Endothelial cell (in vitro differentiated cells): ENCODE measurements at regions not wholly inside any gene's neighbourhood (a gene's known extent, or its start where the extent isn't known, plus 50 kb on each side); places are given as distances from the start of the nearest gene placed in this dataset.

Experiments
- DNase-seq: peaks from one replicate; pipeline ENCODE4 v3.0.0; 2021; ENCODE audit warnings: low spot score
- H3K27ac Mint-ChIP-seq: one replicate; pipeline ENCODE4 v1.8.0; 2021; ENCODE audit warnings: mixed read lengths, inconsistent platforms; ENCODE audit not compliant: unreplicated experiment
- H3K27me3 Mint-ChIP-seq: one replicate; pipeline ENCODE4 v1.8.0; 2021; ENCODE audit warnings: mild to moderate bottlenecking, moderate library complexity, mixed read lengths, inconsistent platforms; ENCODE audit not compliant: unreplicated experiment
- H3K36me3 Mint-ChIP-seq: one replicate; pipeline ENCODE4 v1.8.0; 2021; ENCODE audit warnings: mild to moderate bottlenecking, low read depth, mixed read lengths, inconsistent platforms; ENCODE audit not compliant: unreplicated experiment
- H3K4me1 Mint-ChIP-seq: one replicate; pipeline ENCODE4 v1.8.0; 2021; ENCODE audit warnings: mild to moderate bottlenecking, mixed read lengths, inconsistent platforms; ENCODE audit not compliant: unreplicated experiment
- H3K4me3 Mint-ChIP-seq: one replicate; pipeline ENCODE4 v1.8.0; 2021; ENCODE audit warnings: mild to moderate bottlenecking, mixed read lengths, inconsistent platforms; ENCODE audit not compliant: unreplicated experiment
- H3K9me3 Mint-ChIP-seq: one replicate; pipeline ENCODE4 v1.8.0; 2021; ENCODE audit warnings: mixed read lengths, inconsistent platforms; ENCODE audit not compliant: unreplicated experiment
- TF ChIP-seq, protein P1 (sequence below): fragments of 200-600 bp; sonication (generic); IDR thresholded peaks from one replicate; pipeline ENCODE4 v1.5.0; 2021; ENCODE audit warnings: antibody characterized with exemption; ENCODE audit not compliant: unreplicated experiment

DNA sequence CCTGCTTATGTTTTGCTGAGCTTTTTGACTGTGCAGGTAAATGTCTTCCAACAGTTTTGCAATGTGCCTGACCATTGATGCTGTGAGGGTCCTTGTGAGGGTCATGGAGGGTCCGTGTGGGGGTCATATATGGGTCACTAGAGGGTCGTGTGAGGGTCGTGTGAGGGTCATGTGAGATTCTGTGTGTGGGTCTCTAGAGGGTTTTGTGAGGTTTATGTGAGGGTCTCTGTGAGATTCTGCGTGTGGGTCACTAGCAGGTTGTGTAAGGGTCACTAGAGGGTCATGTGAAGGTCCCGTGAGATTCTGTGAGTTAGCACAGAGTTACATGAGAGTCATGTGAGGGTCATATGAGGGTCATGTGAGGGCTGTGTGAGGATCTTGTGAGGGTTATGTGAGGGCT lies 263.9 kb upstream of the B3GAT1 start:
- Mint-ChIP-seq H3K27me3 (peaks cover 1% of the 10 kb centered on the region), H3K9me3 (no peaks in the 10 kb centered on the region), H3K27ac (no peak overlapping the region), H3K4me3 (no peak overlapping the region), H3K4me1 (no peaks in the 10 kb centered on the region), H3K36me3 (no peaks in the 10 kb centered on the region)
- TF ChIP-seq, protein P1, sequence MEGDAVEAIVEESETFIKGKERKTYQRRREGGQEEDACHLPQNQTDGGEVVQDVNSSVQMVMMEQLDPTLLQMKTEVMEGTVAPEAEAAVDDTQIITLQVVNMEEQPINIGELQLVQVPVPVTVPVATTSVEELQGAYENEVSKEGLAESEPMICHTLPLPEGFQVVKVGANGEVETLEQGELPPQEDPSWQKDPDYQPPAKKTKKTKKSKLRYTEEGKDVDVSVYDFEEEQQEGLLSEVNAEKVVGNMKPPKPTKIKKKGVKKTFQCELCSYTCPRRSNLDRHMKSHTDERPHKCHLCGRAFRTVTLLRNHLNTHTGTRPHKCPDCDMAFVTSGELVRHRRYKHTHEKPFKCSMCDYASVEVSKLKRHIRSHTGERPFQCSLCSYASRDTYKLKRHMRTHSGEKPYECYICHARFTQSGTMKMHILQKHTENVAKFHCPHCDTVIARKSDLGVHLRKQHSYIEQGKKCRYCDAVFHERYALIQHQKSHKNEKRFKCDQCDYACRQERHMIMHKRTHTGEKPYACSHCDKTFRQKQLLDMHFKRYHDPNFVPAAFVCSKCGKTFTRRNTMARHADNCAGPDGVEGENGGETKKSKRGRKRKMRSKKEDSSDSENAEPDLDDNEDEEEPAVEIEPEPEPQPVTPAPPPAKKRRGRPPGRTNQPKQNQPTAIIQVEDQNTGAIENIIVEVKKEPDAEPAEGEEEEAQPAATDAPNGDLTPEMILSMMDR: no peak
- no peak for DNase-seq

GRCh38 chr11:134674974-134675373 lies 262.9 kb upstream of the B3GAT1 start:
- Mint-ChIP-seq H3K27ac (no peak overlapping the region), H3K9me3 (no peaks in the 10 kb centered on the region), H3K4me3 (no peak overlapping the region), H3K36me3 (no peaks in the 10 kb centered on the region), H3K4me1 (no peaks in the 10 kb centered on the region), H3K27me3 (peaks cover 1% of the 10 kb centered on the region)
- no peak for DNase-seq
- TF ChIP-seq, protein P1: no peak

GRCh38 chr11:134670961-134671370 lies 258.9 kb upstream of the B3GAT1 start:
- Mint-ChIP-seq H3K4me1 (no peaks in the 10 kb centered on the region), H3K36me3 (no peaks in the 10 kb centered on the region), H3K27me3 (no peaks in the 10 kb centered on the region), H3K27ac (no peak overlapping the region), H3K9me3 (no peaks in the 10 kb centered on the region), H3K4me3 (no peak overlapping the region)
- TF ChIP-seq, protein P1: no peak
- no peak for DNase-seq

DNA sequence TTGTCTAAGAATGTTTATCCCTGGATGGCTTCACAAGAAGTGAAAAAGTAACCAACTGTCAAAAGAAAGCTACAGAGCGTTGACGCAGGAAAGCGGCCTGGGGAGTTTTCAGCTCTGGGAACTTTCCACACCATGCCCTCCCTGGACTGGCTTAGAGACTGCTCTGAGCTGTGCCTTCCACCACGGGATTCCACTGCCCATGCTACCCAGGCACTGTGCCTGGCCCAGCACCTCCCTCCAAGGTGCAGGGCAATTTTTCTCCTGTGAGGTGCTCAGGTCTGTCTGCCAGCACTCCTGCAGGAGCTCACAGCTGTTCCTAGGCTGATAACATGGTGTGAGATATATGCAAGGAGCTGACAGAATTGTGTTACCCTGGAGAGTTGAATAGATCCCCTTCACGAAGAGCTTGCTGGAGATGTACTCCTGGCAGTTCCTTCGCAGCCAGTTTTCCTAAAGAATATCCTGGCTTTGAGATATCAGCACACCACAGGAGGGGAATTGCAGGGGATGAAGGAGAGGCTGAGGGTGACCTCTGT lies 258.3 kb upstream of the B3GAT1 start:
- H3K27ac Mint-ChIP-seq: no peak overlapping the region
- H3K27me3 Mint-ChIP-seq: no peaks in the 10 kb centered on the region
- TF ChIP-seq, protein P1: no peak
- no peaks in the 10 kb centered on the region for H3K36me3 Mint-ChIP-seq
- no peak for DNase-seq
- H3K4me3 Mint-ChIP-seq: no peak overlapping the region
- H3K4me1 Mint-ChIP-seq: no peaks in the 10 kb centered on the region
- no peaks in the 10 kb centered on the region for H3K9me3 Mint-ChIP-seq

- Mint-ChIP-seq H3K4me3 (no peak overlapping the region), H3K36me3 (no peaks in the 10 kb centered on the region), H3K4me1 (no peaks in the 10 kb centered on the region), H3K27me3 (peaks cover under 1% of the 10 kb centered on the region), H3K27ac (no peak overlapping the region), H3K9me3 (no peaks in the 10 kb centered on the region)
- no peak for DNase-seq
- TF ChIP-seq, protein P1: no peak
Measured at GRCh38 chr11:134669796-134670195, 257.8 kb upstream of the B3GAT1 start.
